OCI-LY3 (cell line): ENCODE measurements at regions not wholly inside any gene's neighbourhood (a gene's known extent, or its start where the extent isn't known, plus 50 kb on each side); places are given as distances from the start of the nearest gene placed in this dataset.

Experiments used
- H2AFZ ChIP-seq: fragments of 200-600, 300-600 bp; shearing (Covaris generic); 2 replicates; pipeline ENCODE4 v1.6.0; 2014; ENCODE audit warnings: antibody characterized with exemption, low read depth, low read length
- H3K27ac ChIP-seq: fragments of 200-600, 300-600 bp; sonication (generic); 2 replicates; pipeline ENCODE4 v1.5.1; 2014; ENCODE audit warnings: mild to moderate bottlenecking, low read length, moderate library complexity, mixed read lengths
- H3K27me3 ChIP-seq: fragments of 200-600, 300-600 bp; sonication (generic); 2 replicates; pipeline ENCODE4 v1.6.1; 2014; ENCODE audit warnings: low read depth, low read length, mixed read lengths
- H3K36me3 ChIP-seq: fragments of 200-600, 300-600 bp; sonication (generic); replicated peaks from 2 replicates; pipeline ENCODE3; 2014; ENCODE audit warnings: low read depth, low read length, mixed read lengths
- H3K4me1 ChIP-seq: fragments of 300-600, 200-600 bp; sonication (generic); 2 replicates; pipeline ENCODE4 v1.6.1; 2014; ENCODE audit warnings: low read length, mixed read lengths
- H3K4me2 ChIP-seq: fragments of 200-600, 300-600 bp; sonication (generic); 2 replicates; pipeline ENCODE4 v1.6.1; 2014; ENCODE audit warnings: low read length, mixed read lengths
- H3K4me3 ChIP-seq: fragments of 300-600, 200-600 bp; sonication (generic); 2 replicates; pipeline ENCODE4 v1.5.1; 2014; ENCODE audit warnings: antibody characterized with exemption, mild to moderate bottlenecking, low read length, moderate library complexity
- H3K79me2 ChIP-seq: fragments of 300-600, 200-600 bp; shearing (Covaris generic); 2 replicates; pipeline ENCODE4 v1.6.1; 2014; ENCODE audit warnings: mild to moderate bottlenecking, low read length, mixed read lengths
- H3K9ac ChIP-seq: fragments of 300-600, 200-600 bp; shearing (Covaris generic); 2 replicates; pipeline ENCODE4 v1.6.0; 2014; ENCODE audit warnings: mild to moderate bottlenecking, low read length, moderate library complexity
- H3K9me3 ChIP-seq: fragments of 200-600, 300-600 bp; shearing (Covaris generic); 2 replicates; pipeline ENCODE4 v1.6.1; 2014; ENCODE audit warnings: low read length, mixed read lengths; ENCODE audit not compliant: insufficient read depth
- H4K20me1 ChIP-seq: fragments of 200-600, 300-600 bp; sonication (generic); 2 replicates; pipeline ENCODE4 v1.6.1; 2016; ENCODE audit warnings: low read length, mixed read lengths; ENCODE audit not compliant: insufficient read depth
- CTCF ChIP-seq: fragments of 200-600, 300-600 bp; sonication (generic); IDR thresholded peaks from 2 replicates; pipeline ENCODE4 v1.5.1; 2014; ENCODE audit warnings: antibody characterized with exemption, low read length, low read depth
- EZH2phosphoT487 ChIP-seq: fragments of 200-600 bp; shearing (Covaris generic); IDR thresholded peaks from 2 replicates; pipeline ENCODE4 v1.6.1; 2018; ENCODE audit warnings: antibody characterized with exemption, mixed run types, low read depth

- no peak overlapping the region for H3K9ac ChIP-seq
- H3K36me3 ChIP-seq = no peaks in the 10 kb centered on the region
- TF ChIP-seq CTCF (no peak), EZH2phosphoT487 (no peak)
- no peaks in the 10 kb centered on the region for H3K9me3 ChIP-seq
- H4K20me1 ChIP-seq = no peaks in the 10 kb centered on the region
- no peaks in the 10 kb centered on the region for H3K27me3 ChIP-seq
- no peak overlapping the region for H3K4me2 ChIP-seq
- H3K79me2 ChIP-seq = no peaks in the 10 kb centered on the region
- H2AFZ ChIP-seq = no peak overlapping the region
- no peak overlapping the region for H3K27ac ChIP-seq
- H3K4me1 ChIP-seq = no peaks in the 10 kb centered on the region
- no peak overlapping the region for H3K4me3 ChIP-seq
These were observed 1301.4 kb upstream of the PIK3C3 start for GRCh38 chr18:40653682-40654081.

- TF ChIP-seq EZH2phosphoT487 (no peak), CTCF (no peak)
- H4K20me1 ChIP-seq = no peaks in the 10 kb centered on the region
These were observed 1302.7 kb upstream of the PIK3C3 start for GRCh38 chr18:40652321-40652720.

GRCh38 chr18:40651163-40651562 is 1303.9 kb upstream of the PIK3C3 start:
- no peaks in the 10 kb centered on the region for H3K79me2 ChIP-seq
- H4K20me1 ChIP-seq = no peaks in the 10 kb centered on the region
- H3K27me3 ChIP-seq = no peaks in the 10 kb centered on the region
- no peaks in the 10 kb centered on the region for H3K36me3 ChIP-seq
- TF ChIP-seq EZH2phosphoT487 (no peak), CTCF (no peak)
- H3K27ac ChIP-seq = no peak overlapping the region
- H2AFZ ChIP-seq = no peak overlapping the region
- no peaks in the 10 kb centered on the region for H3K4me1 ChIP-seq
- no peak overlapping the region for H3K9ac ChIP-seq
- no peak overlapping the region for H3K4me3 ChIP-seq
- no peaks in the 10 kb centered on the region for H3K9me3 ChIP-seq
- H3K4me2 ChIP-seq = no peak overlapping the region

More at GRCh38 chr18:40652321-40652720, 1302.7 kb upstream of the PIK3C3 start:
- no peaks in the 10 kb centered on the region for H3K4me1 ChIP-seq
- no peaks in the 10 kb centered on the region for H3K9me3 ChIP-seq
- H3K27me3 ChIP-seq = no peaks in the 10 kb centered on the region
- H3K9ac ChIP-seq = no peak overlapping the region
- no peaks in the 10 kb centered on the region for H3K79me2 ChIP-seq
- H3K36me3 ChIP-seq = no peaks in the 10 kb centered on the region
- no peak overlapping the region for H3K27ac ChIP-seq
- H3K4me3 ChIP-seq = no peak overlapping the region
- no peak overlapping the region for H2AFZ ChIP-seq
- no peak overlapping the region for H3K4me2 ChIP-seq

GRCh38 chr18:40642692-40643229 is 1312.3 kb upstream of the PIK3C3 start:
- Histone ChIP-seq H3K27ac (no peak overlapping the region), H3K4me3 (no peak overlapping the region), H3K27me3 (no peaks in the 10 kb centered on the region), H3K4me2 (no peak overlapping the region), H3K4me1 (no peaks in the 10 kb centered on the region), H4K20me1 (no peaks in the 10 kb centered on the region), H3K36me3 (no peaks in the 10 kb centered on the region), H3K9me3 (no peaks in the 10 kb centered on the region), H3K79me2 (no peaks in the 10 kb centered on the region), H3K9ac (no peak overlapping the region), H2AFZ (no peak overlapping the region)
- no peak for TF ChIP-seq EZH2phosphoT487
- TF ChIP-seq CTCF = no peak
